GM19452 (cell line): ENCODE measurements at regions not wholly inside any gene's neighbourhood (a gene's known extent, or its start where the extent isn't known, plus 50 kb on each side); places are given as distances from the start of the nearest gene placed in this dataset.

Experiments
- ATAC-seq: cut with Tn5 transposase; IDR thresholded peaks from one replicate; pipeline ENCODE4 v1.9.1; 2021; ENCODE audit not compliant: unreplicated experiment

DNA sequence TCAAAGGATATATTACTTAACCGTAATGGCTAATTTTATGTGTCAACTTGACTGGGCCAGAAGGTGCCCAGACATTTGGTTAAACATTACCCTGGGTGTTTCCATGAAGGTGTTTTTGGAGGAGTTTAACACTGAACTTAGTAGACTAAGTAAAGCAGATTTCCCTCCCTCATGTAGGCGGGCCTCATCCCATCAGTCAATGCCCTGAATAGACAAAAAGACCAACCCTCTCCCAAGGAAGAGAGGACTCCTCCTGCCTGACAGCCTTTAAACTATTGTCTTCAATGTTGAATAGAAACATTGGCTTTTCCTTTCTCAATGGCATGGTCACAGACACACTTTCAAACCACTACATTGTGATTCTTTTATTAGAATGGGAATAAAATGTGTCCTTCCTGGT is 121.9 kb downstream of the SETD4 start:
- no peak for ATAC-seq

DNA sequence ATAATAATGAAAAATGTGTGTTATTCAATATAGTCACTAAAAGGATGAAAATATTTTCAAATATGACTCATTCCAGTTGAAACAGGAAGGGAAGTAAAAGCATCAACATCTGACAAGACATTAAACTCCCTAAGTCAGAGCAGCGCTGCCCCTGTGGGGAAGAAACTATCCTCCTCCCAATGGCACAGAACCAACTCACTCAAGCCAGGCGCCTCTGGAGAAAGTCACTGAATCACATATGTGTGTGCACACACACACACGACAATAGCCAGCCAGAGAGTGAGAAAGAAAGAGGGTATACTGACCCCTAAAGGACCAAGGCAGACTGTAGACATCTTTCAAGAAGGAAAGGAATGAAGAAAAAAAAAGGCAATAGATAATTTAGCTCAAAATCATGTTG is 126.9 kb downstream of the SETD4 start:
- ATAC-seq: no peak

DNA sequence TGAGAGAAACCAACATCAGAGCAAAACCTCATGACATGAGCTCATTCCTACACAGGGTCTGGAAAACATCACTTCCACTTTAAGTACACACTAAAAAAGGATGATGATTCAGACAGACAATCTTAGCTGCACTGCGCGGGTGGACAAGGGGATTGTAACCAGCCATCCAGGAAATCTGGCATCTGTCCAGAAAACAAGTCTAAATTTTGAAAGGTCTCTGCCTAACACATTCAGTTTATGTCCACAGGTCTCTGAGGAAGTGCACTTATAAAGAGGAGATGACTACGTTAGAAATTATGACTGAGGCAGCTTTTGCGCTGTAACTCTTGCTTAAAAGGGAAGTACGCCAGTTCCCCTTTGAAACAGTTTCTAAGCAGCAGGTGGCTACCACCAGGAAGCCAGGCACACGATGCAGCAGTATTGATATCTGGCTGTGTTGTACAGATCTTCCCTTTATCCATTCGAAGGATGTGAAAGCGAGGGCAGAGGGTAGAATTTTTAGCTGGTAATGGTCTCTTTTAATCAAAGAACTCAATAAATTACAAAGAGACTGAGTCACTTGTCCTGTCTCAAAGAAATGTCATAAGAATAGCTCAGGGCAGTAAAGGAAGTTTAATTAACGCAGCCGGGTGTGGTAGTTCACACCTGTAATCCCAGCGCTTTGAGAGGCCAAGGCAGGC is 128.0 kb downstream of the SETD4 start:
- ATAC-seq: peak; percentile 81

DNA sequence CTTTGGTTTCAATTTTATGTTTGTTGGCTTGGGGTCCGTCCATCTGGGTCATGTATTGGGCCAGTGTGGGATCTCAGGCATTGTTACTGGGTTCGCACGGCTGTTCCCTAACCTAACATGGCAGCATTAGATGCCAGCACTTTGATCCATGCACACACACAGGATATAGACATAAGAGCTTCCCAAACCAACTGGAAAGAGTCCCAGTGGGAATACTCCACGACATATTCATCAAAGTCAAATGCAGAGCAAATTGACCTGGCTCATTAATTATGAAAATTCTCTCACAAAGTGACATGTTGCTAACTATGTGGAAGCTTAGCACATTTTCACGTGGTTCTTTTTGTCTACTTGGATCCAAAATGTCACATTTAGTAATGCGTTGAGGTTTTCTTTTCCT is 130.4 kb downstream of the SETD4 start:
- no peak for ATAC-seq

DNA sequence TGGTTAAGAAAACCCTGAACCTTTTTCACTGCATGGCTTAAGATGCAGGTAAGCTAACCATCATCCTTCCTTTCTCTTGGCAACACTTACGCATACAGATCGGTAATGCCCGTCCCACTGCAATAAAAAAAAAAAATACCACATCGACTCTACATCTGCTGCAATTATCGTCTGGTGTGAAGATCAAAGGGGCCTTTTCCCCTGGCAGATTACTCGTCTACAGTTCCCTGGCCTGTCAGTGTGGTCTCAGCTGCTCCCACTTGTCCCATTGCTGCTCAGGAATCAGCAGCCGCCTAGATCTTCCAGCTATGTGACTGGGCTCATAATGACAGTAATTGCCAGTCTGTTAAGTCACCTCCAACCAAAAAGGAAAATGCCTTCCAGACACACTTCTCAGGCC is 133.1 kb downstream of the SETD4 start:
- ATAC-seq: no peak

DNA sequence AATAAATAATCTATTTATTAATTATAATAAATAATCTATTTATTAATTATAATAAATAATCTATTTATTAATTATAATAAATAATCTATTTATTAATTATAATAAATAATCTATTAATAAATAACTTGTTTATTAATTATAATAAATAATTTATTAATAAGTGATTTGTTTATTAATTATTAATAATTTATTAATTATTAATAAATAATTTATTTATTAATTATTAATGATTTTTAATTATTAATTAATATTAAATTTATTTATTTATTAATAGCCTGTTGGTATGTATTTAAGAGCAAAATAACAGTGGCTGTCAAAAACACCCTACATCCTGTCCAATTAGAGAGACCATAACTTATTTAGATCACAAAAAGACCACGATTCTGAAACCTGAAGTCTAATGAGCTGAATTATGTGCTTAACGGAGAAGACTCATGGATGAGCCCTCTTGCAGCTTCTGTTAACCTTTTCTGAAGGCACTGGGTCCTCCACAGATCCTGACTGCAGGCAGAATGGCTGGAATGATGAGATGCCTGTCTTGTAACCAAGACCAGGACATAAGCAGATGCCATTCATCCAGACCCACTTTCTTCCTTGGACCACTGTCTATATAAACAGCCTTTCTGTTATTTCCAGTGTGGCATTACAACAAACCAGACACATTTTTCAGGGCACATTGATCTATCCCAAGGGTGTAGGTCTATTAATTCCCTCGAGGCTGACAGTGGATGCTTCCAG is 134.2 kb downstream of the SETD4 start:
- no peak for ATAC-seq

DNA sequence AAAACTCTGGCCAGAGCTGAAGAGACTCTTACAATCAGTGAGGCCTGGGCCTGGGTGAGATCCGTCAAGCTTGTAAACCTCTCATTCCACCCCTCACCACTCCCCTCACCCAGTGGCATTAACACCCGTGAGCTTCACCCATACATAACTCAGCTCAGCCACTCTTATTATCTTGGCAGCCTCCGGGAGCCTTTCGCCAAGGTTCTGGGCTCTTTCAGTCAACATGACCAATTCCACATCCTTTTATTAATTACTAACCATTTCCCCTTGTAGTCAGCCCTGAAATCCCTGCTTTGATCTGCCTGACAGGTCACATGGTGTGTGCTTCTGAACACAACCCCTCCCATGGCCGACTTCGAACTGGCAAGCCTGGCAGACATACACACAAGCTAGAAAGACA is 134.8 kb downstream of the SETD4 start:
- no peak for ATAC-seq

DNA sequence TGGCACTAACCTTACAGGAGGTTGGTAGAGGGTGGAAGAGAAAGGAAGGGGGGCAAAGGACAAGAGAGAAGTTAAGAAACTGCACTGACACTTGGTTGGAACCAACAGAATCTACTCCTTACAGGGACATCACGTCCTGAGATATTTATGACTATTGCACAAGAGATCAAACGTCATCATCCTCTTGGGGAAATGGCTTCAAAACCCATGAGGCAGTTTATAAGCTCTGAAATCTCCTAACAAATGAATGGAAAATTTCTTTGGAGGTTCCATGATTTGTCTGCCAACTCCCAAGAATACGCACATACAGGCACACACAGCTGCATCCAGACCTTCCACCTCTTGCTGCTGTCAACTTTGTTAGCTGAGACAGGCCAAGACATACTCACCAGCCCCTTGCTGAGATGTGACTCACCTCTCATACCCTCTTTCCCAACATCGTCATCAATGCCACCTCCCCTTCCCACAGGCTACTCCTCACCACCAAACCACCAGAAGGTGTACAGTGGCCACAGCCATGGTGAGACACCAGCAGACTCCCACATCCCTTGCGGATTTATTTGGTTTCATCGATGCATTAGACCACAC is 135.5 kb downstream of the SETD4 start:
- no peak for ATAC-seq

DNA sequence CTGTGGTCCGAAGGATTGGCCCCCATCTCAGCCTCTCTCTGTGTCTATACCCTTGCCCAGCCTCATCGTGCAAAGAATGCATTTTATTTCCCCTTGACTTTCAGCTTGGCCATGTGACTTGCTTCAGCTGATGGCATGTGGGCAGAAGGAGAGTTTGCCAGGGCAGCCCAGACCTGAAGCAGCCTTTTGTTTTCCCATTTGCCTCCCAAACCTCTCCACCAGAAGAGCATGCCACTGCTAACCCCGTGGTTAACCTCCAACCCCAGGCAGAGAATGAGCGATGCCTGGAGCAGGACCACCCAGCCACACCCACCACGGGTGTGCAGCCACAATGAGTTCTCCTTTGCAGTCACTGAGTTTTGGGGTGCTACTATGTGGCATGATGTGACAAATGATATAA is 136.4 kb downstream of the SETD4 start:
- no peak for ATAC-seq

DNA sequence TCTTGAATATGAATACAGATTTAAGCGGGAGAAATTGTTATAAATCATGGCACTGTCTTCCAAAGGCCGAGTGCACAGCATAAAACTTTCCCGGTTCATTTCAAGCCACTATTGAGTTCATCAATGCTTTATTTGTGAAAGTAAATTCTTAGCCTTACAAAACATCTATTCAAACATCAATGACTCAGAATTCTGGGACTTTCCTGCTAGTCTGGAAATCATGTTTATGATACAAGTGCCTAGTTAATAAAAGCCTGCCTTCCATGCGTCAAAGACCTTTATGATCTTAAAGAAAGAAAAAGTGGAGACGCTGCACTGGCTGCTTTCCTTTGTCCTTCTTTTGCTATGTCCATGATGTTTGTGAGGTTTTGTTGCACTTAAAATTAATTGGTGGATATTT is 137.7 kb downstream of the SETD4 start:
- ATAC-seq: no peak

DNA sequence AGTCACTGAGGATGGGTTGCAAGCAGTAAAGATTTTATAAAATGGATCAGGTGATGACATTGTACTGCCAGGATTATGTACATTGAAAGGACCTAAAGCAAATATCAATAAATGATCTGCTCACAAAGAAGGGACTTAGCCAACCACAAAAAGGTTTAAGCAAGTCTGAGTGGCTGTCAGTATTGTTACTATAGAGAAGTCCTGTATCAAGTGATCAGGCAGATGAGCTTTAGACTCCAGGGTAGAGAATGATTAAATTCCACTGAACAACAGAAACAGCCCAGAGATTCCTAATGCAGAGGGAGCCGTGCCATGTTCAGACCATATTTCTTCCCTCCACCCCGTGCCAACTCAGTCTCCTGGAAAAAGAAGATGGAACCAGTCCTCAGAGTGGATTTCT is 138.9 kb downstream of the SETD4 start:
- ATAC-seq: no peak

DNA sequence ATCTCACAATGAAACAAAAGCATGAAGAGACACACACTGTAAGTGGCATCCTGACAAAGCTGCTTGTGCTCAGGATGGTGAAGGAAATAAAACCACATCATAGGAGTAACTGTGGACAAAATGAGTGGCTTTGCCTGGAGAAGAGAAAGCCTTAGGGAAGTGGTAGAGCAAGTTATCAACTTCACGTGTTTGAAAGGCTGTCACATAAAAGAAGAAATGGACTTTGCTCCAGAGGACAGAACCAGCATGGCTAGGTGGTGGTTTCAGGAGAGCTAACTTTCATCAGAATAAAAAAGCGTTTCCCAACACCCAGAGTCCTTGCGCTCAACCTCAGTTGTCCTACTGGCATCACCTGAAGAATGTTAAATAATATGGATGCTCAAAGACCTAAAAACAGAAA is 139.9 kb downstream of the SETD4 start:
- no peak for ATAC-seq

DNA sequence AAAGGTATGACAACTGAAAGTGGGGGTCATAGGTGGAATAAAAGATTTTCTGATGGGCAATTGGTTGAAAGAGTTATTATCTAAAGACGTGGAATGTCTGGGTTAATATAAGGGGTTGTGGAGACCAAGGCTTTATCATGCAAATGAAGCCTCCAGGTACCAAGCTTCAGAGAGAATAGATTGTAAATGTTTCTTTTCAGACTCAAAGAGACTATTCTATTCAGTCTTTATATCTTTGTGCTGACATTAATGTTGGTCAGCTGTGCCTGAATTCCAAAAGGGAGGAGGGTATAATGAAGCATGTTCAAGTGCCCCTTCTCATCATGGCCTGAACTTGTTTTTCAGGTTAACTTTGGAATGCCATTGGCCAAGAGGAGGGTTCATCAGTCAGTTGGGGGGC is 145.3 kb downstream of the SETD4 start:
- no peak for ATAC-seq

DNA sequence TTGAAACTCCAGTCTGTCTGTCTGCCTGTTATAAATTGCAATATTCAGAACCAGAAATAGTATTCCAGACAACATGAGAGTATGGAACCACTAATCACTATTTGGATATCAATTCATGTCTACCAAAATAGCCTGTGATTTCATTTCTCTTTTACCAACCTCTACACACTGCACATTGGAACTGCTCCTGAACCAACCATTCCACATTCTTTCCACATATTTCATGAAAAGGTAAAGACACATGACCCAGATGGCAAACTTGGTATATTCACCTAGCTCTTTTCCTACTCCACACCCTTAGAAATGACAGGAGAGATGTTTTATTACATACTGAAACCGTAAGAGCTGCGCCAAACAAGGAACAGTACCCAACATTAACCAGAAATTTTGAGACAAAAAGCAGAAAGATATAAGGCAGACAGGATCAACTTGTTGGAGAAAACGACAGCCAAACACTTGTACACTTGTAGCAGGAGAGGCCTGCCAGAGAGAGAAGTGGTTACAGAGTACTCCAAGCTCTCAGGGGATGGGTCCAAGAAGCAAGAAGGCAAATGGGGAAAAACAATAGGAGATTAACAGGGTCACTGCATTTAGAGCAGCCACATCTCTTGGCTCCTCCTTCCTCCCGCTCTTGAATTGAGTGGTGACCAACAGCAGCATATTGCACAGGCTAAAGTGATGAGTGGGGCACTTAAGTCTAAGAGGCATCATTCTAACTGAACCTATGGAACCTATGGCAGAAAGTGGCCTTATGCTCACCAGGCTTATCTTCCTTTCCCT is 148.7 kb downstream of the SETD4 start:
- ATAC-seq: no peak

DNA sequence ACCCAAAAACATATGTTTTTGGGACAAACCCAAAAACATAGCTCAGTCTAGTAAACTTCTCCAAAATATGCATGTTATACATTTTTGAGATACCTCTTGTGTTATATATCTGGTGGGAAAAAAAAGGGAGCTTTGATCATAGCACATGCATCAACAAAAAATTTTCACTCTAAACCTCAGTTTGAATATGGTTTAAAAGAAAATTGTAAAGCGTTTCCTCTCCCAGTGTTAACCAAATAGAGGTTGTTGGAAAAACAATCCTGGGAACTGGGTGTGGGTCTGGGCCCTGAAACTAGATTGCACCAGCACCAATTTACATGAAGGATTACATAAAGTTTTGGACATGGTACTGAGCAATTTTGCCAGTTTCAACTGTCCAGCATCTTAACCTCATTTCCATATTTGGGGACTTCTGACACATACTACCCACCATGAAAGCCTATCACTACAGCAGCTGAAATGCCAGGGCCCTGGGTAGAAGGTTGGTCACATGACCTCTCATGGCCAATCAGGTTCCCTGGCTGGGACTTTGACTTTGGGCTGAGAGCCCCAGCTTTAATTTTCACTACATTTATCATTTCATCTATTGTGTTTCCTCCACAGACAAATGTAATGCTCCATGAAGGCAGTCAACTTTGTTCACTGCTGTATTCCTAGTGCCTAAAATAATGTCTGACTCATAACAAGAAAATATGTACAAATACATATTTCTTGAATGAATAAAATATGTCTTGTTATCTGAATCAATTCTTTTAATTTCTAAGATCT is 150.7 kb downstream of the SETD4 start:
- ATAC-seq: no peak

DNA sequence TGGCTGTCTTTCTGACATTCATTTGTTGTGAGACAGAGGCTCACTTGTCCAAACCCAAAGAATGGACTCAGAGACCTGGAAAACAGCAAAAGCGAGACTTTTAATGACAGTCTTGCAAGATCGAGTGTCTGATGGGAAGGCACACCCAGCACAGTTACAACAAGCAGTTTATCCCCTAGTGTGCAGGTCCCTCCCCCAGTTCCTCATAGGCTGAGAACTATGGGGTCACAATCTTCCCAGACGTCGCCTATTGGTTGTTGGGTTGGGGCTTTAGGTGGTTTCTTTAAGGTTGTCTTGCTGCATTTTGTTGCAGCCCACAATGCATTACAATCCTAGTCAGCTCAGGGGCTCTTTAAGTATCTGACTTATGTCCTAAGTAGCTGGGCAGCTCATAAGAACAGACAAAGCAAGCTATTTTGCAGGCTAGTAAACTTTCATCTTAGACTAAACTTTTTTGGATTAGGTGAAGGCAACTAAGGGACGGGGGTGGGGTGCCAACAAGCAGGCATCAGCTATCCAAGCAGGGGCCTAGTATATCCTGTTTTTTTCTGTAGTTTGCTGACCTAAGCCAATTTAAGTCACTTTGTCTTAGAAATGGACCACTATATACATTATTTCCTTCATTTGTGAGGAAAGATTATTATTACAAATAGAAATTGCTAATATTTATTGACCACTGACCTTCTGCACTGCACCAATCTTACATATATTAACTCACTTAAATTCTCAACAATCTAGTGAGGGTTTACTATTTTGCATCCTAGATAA is 151.8 kb downstream of the SETD4 start:
- no peak for ATAC-seq

DNA sequence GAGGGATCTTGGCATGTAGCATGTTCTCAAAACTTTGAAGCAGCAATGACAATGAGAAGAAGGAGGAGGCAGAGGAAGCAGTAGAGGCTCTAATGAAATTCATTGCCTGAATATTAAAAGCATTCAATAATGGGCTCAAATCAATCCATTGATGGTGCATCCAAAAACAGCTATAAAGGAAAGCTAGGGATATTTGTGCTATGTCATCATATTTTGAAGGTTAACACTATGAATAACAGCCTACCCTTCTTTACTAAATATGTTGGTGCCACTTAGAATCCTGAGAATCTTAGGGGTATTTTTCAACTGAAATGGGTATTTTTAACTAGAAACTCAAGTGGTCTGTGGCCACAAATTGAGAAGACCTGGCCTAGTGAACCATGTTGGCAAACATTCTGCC is 153.7 kb downstream of the SETD4 start:
- ATAC-seq: no peak

DNA sequence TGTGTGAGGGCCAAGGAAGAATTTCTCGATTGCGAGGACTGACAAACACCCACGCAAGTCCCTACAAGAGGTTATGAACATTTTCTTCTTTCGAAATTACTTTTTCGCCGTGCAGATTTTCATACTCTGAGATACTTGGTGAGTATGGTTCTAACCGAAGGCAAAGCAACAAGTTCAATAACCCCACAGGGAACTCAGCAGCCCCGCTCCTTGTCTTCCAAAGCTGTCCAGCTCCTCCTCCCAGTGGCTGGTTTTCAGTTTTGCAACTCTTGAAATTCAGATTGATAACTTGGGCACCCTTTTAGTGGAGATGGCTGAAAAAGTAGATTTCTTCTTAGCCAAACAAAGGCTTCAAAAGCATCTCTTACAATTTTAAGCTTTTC is 154.4 kb downstream of the SETD4 start:
- ATAC-seq: no peak

DNA sequence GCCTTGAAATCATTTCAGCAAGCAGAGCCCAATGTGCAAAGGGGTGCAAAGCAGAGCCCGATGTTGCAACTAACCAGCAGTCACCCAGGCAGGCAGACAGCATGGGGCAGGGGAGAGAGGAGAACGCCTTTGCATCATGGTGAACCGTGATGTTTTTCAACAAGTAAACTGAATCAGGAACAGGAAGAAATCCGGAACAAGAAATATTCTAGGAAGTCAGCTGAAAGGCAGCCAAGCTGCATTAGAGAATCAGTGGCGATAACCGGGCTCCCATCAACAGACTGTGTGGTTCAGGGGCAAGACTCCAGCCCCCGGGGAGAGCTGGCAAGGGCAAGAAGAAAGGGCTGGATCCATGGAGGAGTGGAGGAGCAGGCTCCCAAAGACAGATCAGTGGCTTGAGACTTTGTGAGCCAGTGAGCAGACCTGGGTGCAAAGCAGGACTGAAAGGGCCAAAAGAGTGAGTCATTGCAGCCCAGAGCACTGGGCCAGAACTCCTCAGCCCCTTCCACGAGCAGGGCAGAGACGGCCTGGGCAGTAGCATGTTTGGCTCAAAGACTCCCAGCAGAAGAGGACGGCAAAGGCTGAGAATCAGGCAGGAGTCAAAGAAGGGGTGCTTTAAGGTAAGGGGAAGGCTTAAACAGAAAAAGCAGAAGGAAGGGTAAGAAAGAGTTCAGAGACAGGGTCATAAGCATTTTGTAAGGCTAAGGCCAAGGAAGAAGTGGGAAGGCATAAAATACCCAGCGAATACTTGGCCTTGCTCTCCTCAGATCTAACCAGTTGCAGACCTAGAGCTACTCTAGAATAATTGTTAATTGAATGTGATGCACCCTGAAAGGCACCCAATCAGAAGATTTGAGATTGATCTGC is 155.0 kb downstream of the SETD4 start:
- ATAC-seq: no peak
